ENCODE measurements at regions not wholly inside any gene's neighbourhood (a gene's known extent, or its start where the extent isn't known, plus 50 kb on each side); places are given as distances from the start of the nearest gene placed in this dataset.

- H3K4me1 ChIP-seq (ENCODE audit: insufficient read depth, low read length) = no peaks in the 10 kb centered on the region
- H3K27me3 ChIP-seq (ENCODE audit: insufficient read depth, low read length, poor library complexity) = no peaks in the 10 kb centered on the region
- TF ChIP-seq EZH2 (IDR thresholded peaks at IDR 0.05; ENCODE audit: borderline replicate concordance, low read depth, low read length, severe bottlenecking) (no peak), CTCF (IDR thresholded peaks at IDR 0.05; ENCODE audit: borderline replicate concordance, extremely low read depth, low read length, poor library complexity, severe bottlenecking) (no peak)
- H3K9me3 ChIP-seq (ENCODE audit: insufficient read depth, low read length, severe bottlenecking) = no peaks in the 10 kb centered on the region
- no peak overlapping the region for H3K27ac ChIP-seq (ENCODE audit: low read length)
- H3K4me2 ChIP-seq (ENCODE audit: insufficient read depth, low read length) = no peak overlapping the region
- no peaks in the 10 kb centered on the region for H4K20me1 ChIP-seq (ENCODE audit: insufficient read depth, low read length)
- H3K36me3 ChIP-seq (ENCODE audit: insufficient read depth, low read length) = no peaks in the 10 kb centered on the region
- no peaks in the 10 kb centered on the region for H3K79me2 ChIP-seq (ENCODE audit: insufficient read depth, low read length)
- H3K9ac ChIP-seq (ENCODE audit: low read depth, low read length) = no peak overlapping the region
- no peak overlapping the region for H2AFZ ChIP-seq (ENCODE audit: low read depth, low read length)
- DNase-seq (no peak), ATAC-seq (ENCODE audit: insufficient read depth, low read depth) (no peak)
- H3K4me3 ChIP-seq (ENCODE audit: low read depth in 1 of 2, low read length in 2 of 2) = no peak overlapping the region
These were observed 77.5 kb upstream of the GRB10 start for GRCh38 chr7:50860174-50860573.

- Histone ChIP-seq H4K20me1 (ENCODE audit: insufficient read depth, low read length) (no peaks in the 10 kb centered on the region), H3K4me1 (ENCODE audit: insufficient read depth, low read length) (no peaks in the 10 kb centered on the region), H3K9me3 (ENCODE audit: insufficient read depth, low read length, severe bottlenecking) (no peaks in the 10 kb centered on the region), H3K79me2 (ENCODE audit: insufficient read depth, low read length) (no peaks in the 10 kb centered on the region), H3K4me2 (ENCODE audit: insufficient read depth, low read length) (no peak overlapping the region), H3K36me3 (ENCODE audit: insufficient read depth, low read length) (no peaks in the 10 kb centered on the region), H3K9ac (ENCODE audit: low read depth, low read length) (no peak overlapping the region), H3K27me3 (ENCODE audit: insufficient read depth, low read length, poor library complexity) (no peaks in the 10 kb centered on the region), H3K27ac (ENCODE audit: low read length) (no peak overlapping the region), H2AFZ (ENCODE audit: low read depth, low read length) (no peak overlapping the region), H3K4me3 (ENCODE audit: low read depth in 1 of 2, low read length in 2 of 2) (no peak overlapping the region)
- no peak for DNase-seq
- TF ChIP-seq CTCF (IDR thresholded peaks at IDR 0.05; ENCODE audit: borderline replicate concordance, extremely low read depth, low read length, poor library complexity, severe bottlenecking) = no peak
- TF ChIP-seq EZH2 (IDR thresholded peaks at IDR 0.05; ENCODE audit: borderline replicate concordance, low read depth, low read length, severe bottlenecking) = no peak
- no peak for ATAC-seq (ENCODE audit: insufficient read depth, low read depth)
These were observed 76.0 kb upstream of the GRB10 start for GRCh38 chr7:50858528-50859245.

GRCh38 chr7:50857804-50858489, 75.3 kb upstream of the GRB10 start:
- ATAC-seq (ENCODE audit: insufficient read depth, low read depth) = no peak
- Histone ChIP-seq H3K36me3 (ENCODE audit: insufficient read depth, low read length) (no peaks in the 10 kb centered on the region), H2AFZ (ENCODE audit: low read depth, low read length) (no peak overlapping the region), H4K20me1 (ENCODE audit: insufficient read depth, low read length) (no peaks in the 10 kb centered on the region), H3K27ac (ENCODE audit: low read length) (no peak overlapping the region), H3K4me2 (ENCODE audit: insufficient read depth, low read length) (no peak overlapping the region), H3K27me3 (ENCODE audit: insufficient read depth, low read length, poor library complexity) (no peaks in the 10 kb centered on the region), H3K4me1 (ENCODE audit: insufficient read depth, low read length) (no peaks in the 10 kb centered on the region), H3K4me3 (ENCODE audit: low read depth in 1 of 2, low read length in 2 of 2) (no peak overlapping the region), H3K79me2 (ENCODE audit: insufficient read depth, low read length) (no peaks in the 10 kb centered on the region), H3K9me3 (ENCODE audit: insufficient read depth, low read length, severe bottlenecking) (no peaks in the 10 kb centered on the region), H3K9ac (ENCODE audit: low read depth, low read length) (no peak overlapping the region)
- TF ChIP-seq EZH2 (IDR thresholded peaks at IDR 0.05; ENCODE audit: borderline replicate concordance, low read depth, low read length, severe bottlenecking) (no peak), CTCF (IDR thresholded peaks at IDR 0.05; ENCODE audit: borderline replicate concordance, extremely low read depth, low read length, poor library complexity, severe bottlenecking) (no peak)
- DNase-seq = no peak
